ENCODE measurements at regions not wholly inside any gene's neighbourhood (a gene's known extent, or its start where the extent isn't known, plus 50 kb on each side); places are given as distances from the start of the nearest gene placed in this dataset.
A peak's percentile ranks its signal among the peaks of the same experiment; 100 is the strongest.

GRCh38 chr9:13351778-13352386, 72.4 kb upstream of the MPDZ start:
- WGBS, 2 donors = 9% methylated on average over 3 of the region's 3 CpGs
- Histone ChIP-seq H3K4me1 (ENCODE audit: control insufficient read depth in 5 of 5, insufficient read depth in 5 of 5, low read length in 5 of 5) (peaks cover 0 to 13% (median 0%) of the 10 kb centered on the region in 5 donors), H3K9ac (ENCODE audit: insufficient read depth in 1 of 2, low read length in 2 of 2) (no peak overlapping the region), H3K9me3 (ENCODE audit: control insufficient read depth in 4 of 4, insufficient read depth in 3 of 4, low read length in 3 of 4) (no peaks in the 10 kb centered on the region), H3K4me3 (no peak overlapping the region), H3K27ac (ENCODE audit: low read depth in 1 of 2, low read length in 1 of 2) (no peak overlapping the region), H3K27me3 (ENCODE audit: control insufficient read depth in 3 of 3, insufficient read depth in 3 of 3, low read length in 2 of 3) (no peaks in the 10 kb centered on the region), H3K36me3 (ENCODE audit: control insufficient read depth in 4 of 4, insufficient read depth in 4 of 4, low read length in 4 of 4) (no peaks in the 10 kb centered on the region)
- ATAC-seq (ENCODE audit: insufficient read depth, low FRiP score) = peak; percentile 27
- peak in 2 of 3 donors; percentile 89 to 94 for DNase-seq
- peak; percentile 5 for TF ChIP-seq CTCF (IDR thresholded peaks at IDR 0.05; ENCODE audit: control extremely low read depth, extremely low read depth)

- WGBS, 2 donors = 78 to 82% methylated on average over 2 of the region's 2 CpGs
- H3K27me3 ChIP-seq (ENCODE audit: control insufficient read depth in 3 of 3, insufficient read depth in 3 of 3, low read length in 2 of 3) = no peaks in the 10 kb centered on the region
- no peak overlapping the region for H3K9ac ChIP-seq (ENCODE audit: insufficient read depth in 1 of 2, low read length in 2 of 2)
- TF ChIP-seq CTCF (IDR thresholded peaks at IDR 0.05; ENCODE audit: control extremely low read depth, extremely low read depth) = no peak
- ATAC-seq (ENCODE audit: insufficient read depth, low FRiP score) (no peak), DNase-seq (peak in 2 of 3 donors; percentile 55 to 59)
- H3K27ac ChIP-seq (ENCODE audit: low read depth in 1 of 2, low read length in 1 of 2) = no peak overlapping the region
- H3K4me1 ChIP-seq (ENCODE audit: control insufficient read depth in 5 of 5, insufficient read depth in 5 of 5, low read length in 5 of 5) = peaks cover 0 to 18% (median 4%) of the 10 kb centered on the region in 5 donors
- no peaks in the 10 kb centered on the region for H3K36me3 ChIP-seq (ENCODE audit: control insufficient read depth in 4 of 4, insufficient read depth in 4 of 4, low read length in 4 of 4)
- no peak overlapping the region for H3K4me3 ChIP-seq
- no peaks in the 10 kb centered on the region for H3K9me3 ChIP-seq (ENCODE audit: control insufficient read depth in 4 of 4, insufficient read depth in 3 of 4, low read length in 3 of 4)
Observed at GRCh38 chr9:13332571-13332970, 53.1 kb upstream of the MPDZ start.

GRCh38 chr9:13331320-13331719, 51.8 kb upstream of the MPDZ start:
- no peaks in the 10 kb centered on the region for H3K9me3 ChIP-seq (ENCODE audit: control insufficient read depth in 4 of 4, insufficient read depth in 3 of 4, low read length in 3 of 4)
- no peaks in the 10 kb centered on the region for H3K27me3 ChIP-seq (ENCODE audit: control insufficient read depth in 3 of 3, insufficient read depth in 3 of 3, low read length in 2 of 3)
- ATAC-seq (ENCODE audit: insufficient read depth, low FRiP score) = no peak
- no peak overlapping the region for H3K9ac ChIP-seq (ENCODE audit: insufficient read depth in 1 of 2, low read length in 2 of 2)
- H3K4me1 ChIP-seq (ENCODE audit: control insufficient read depth in 5 of 5, insufficient read depth in 5 of 5, low read length in 5 of 5) = peaks cover 0 to 18% (median 4%) of the 10 kb centered on the region in 5 donors
- TF ChIP-seq CTCF (IDR thresholded peaks at IDR 0.05; ENCODE audit: control extremely low read depth, extremely low read depth) = no peak
- H3K27ac ChIP-seq (ENCODE audit: low read depth in 1 of 2, low read length in 1 of 2) = no peak overlapping the region
- WGBS, 2 donors = 92 to 96% methylated on average over 3 of the region's 3 CpGs
- H3K4me3 ChIP-seq = no peak overlapping the region
- no peaks in the 10 kb centered on the region for H3K36me3 ChIP-seq (ENCODE audit: control insufficient read depth in 4 of 4, insufficient read depth in 4 of 4, low read length in 4 of 4)
- no peak for DNase-seq
